ENCODE measurements at regions not wholly inside any gene's neighbourhood (a gene's known extent, or its start where the extent isn't known, plus 50 kb on each side); places are given as distances from the start of the nearest gene placed in this dataset.

DNA sequence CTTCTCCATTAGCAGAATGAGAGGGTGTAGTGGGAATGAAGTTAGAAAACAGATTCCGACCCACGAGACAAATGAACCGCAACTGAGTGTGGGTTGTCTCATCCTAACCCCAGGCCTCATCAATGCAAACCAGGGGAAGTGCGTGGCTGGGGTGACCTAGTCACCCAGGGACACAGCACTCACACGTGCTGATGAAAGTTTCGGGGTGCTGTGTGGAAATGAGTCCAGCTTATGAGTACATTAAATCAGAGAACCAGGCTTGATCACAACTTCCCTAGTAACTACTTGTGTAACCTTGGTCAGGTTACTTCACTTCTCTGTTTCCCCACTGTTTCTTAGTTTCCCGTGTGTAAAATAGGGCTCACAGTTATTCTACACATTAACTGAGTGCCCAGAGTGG lies 95.4 kb upstream of the CDKN3 start:
- no peak for DNase-seq (ENCODE audit: low read depth in 2 of 3, low spot score in 2 of 3)

- DNase-seq (ENCODE audit: low read depth in 2 of 3, low spot score in 2 of 3) = no peak
Measured at GRCh38 chr14:54306806-54307205, 90.0 kb upstream of the CDKN3 start.

GRCh38 chr14:54309615-54310014 lies 87.2 kb upstream of the CDKN3 start:
- no peak for DNase-seq (ENCODE audit: low read depth in 2 of 3, low spot score in 2 of 3)

DNA sequence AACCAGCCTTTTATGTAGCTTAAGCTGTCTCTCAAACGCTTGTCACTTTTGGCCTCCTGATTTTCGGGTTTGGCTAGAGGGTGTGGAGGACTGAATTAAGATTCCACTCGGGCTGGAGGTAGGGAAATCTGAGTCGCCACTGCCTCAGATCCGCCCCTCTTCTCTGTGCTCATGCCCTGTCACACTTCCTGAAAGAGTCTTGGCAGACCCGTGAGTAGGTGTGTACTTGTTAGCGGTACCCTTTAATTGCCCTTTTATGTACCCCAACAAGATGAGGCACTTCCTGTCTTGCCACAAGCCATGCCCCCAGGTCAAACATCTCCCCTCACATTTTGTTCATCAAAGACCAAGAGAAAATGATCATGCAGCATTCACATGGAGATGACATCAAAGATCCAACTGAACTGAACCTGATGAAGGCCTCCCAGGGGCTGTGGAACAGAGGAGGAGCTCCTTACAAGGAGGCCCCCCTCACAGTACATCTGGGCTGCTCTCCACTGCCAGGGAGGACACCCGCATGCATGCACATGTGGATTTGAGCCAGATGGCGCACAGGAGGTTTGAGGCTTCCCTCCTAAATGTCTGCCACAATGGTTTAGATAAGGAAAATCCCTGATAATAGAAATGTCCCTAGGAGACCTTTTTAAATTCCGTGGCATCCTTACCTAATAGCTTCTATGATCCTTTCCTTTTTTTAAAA lies 86.5 kb upstream of the CDKN3 start:
- DNase-seq (ENCODE audit: low read depth in 2 of 3, low spot score in 2 of 3) = no peak

GRCh38 chr14:54310851-54311228 lies 86.0 kb upstream of the CDKN3 start:
- no peak for DNase-seq (ENCODE audit: low read depth in 2 of 3, low spot score in 2 of 3)

GRCh38 chr14:54312166-54312801 lies 84.5 kb upstream of the CDKN3 start:
- no peak for DNase-seq (ENCODE audit: low read depth in 2 of 3, low spot score in 2 of 3)

DNA sequence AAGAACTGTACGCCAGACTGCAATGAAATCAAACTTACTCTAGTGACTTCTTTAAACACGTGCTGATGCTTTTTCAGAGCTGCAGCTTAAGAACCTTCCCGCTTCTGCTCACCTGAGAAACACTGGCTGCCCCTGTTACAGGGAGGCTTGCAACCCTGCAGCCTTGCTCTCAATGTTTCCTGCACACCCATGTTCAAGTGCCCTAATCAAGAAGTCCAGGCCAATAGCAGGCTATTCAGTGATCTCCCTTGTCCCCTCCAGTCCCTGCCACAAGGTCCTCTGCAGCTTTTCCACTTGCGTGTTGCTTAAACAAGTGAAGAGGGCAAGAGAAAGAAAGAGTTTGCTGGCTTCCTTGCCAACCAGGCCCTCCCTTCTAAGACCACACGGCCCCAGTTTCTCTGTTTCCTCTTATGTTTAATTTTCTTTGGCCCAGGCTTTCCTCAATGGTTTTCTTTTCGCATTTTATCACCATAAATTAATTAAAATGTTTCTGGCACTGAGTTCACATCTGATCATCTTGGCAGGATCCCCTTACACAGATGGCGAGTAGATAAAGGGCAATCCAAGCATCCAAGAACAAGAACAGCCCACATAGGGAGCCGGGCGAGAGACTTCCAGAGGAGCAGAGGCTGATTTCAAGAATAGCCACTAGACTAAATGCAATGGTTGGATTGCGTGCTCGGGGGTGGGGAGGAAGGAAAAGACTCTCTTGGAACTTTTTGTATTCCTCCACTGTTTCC lies 82.3 kb upstream of the CDKN3 start:
- no peak for DNase-seq (ENCODE audit: low read depth in 2 of 3, low spot score in 2 of 3)

- no peak for DNase-seq (ENCODE audit: low read depth in 2 of 3, low spot score in 2 of 3)
Measured at GRCh38 chr14:54316652-54317051, 80.2 kb upstream of the CDKN3 start.

DNA sequence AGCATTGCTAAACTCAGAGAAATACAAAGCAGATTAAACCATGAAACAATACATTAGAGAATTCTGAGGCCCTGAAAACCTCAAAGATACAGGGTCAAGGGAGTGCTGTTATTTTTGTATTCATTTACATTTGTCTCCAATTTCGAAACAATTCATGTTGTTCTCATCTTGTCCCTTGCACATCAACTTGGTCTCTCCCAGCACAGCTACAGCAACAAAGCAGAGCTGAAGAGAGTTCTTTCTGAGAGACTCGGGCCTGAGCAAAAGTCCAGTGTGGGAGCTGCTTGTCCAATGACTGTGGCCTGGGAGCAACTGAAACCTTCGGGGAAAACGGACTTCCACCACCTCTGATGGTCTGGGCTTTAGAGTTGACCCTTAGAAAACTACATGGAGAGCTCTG lies 79.4 kb upstream of the CDKN3 start:
- DNase-seq (ENCODE audit: low read depth in 2 of 3, low spot score in 2 of 3) = no peak

GRCh38 chr14:54322246-54322645 lies 74.6 kb upstream of the CDKN3 start:
- DNase-seq (ENCODE audit: low read depth in 2 of 3, low spot score in 2 of 3) = no peak

DNA sequence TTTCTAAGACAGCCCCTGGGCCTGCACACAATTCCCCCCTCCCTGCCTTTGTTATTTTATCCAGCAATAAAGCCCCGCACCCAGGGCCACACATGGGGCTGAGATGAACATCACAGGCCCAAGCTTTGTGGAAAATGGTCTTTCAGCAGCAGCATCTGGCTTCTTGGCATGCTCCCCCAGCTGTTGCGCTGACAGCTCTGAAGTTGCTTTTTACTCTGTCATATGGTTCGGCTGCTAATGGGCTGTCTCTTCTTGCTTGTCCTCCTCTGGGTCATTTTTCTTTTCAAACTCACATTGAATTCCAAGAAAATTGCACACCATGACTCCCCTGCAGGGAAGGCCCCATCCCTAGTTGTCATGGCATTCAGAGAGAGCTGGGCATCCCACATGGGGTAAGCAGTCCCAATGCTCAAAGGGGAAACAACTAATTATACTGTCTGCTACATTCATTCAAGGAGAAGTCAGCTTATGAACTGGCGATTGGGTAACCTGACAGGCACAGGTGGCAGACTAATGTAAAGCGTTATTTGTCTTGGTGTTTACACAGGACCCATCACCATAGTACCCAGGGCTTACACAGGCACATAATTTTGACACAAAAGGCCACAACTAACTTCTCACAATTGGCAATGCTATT lies 74.0 kb upstream of the CDKN3 start:
- DNase-seq (ENCODE audit: low read depth in 2 of 3, low spot score in 2 of 3) = no peak

DNA sequence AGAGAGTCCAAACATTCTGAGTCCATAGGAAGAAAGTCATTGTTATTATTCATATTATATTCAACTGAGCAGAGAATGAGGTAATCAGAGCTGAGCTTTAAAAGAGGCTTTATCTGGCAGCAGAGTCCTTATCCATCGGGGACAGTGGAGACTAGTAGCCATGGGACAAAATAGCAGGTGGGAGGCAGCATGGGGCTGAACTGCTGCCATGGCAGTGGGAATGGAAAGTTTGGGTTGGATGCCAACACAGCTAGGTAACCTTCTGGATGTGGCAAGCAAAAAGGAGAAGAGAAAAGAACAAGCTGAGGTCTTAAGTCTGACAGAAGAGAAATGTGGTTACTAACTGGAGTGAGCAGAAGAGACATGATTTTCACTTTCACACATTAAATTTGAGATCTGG lies 71.0 kb upstream of the CDKN3 start:
- no peak for DNase-seq (ENCODE audit: low read depth in 2 of 3, low spot score in 2 of 3)

DNA sequence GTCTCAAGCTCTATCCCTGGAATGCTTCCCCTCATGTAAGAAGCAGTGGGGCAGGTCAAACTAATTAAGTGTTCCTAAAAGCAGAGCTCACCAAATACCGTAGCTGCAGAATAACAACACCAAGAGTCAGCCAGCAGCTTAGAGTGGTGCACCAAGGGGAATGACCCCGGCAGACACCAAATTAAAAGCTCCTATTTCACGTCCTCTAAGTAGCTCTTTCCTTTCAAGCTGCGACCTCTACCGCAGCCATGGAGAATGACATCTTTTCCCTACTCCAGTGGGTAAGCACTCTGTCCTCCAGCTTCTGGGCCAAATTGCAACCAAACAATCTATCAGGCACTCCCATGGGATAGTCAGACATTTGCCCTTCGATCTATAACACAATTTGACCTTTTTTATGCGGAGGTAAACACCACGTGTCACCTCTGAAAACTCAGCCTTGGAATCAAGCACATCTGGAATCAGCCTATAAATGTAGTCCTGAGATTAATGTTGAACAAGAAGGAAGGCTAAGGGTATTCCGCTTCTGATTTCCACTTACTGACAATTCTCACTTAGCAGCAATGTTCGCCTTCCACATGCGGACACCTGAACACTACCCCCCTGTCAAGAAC lies 67.6 kb upstream of the CDKN3 start:
- peak in 2 of 3 donors; percentile 28 to 57 for DNase-seq (ENCODE audit: low read depth in 2 of 3, low spot score in 2 of 3)

- DNase-seq (ENCODE audit: low read depth in 2 of 3, low spot score in 2 of 3) = no peak
Measured at GRCh38 chr14:54330876-54331275, 65.9 kb upstream of the CDKN3 start.

DNA sequence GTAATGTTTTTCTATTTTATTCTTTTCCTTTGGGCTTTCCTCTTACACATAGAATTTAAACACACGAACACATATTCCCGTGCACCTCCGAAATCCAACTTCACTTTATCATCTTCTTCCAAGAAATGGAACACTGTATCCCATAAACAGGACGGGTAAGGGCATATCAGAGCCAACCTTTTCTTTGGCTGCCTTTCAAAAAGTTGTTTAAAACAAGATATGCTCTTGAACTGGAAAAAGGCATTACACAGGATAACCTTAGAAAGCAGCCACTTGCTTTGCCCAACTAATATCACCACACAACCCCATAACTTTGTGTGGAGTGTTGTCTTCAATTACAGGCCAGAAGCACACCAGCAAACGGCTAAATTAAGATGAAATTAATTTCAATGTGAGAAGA lies 65.3 kb upstream of the CDKN3 start:
- no peak for DNase-seq (ENCODE audit: low read depth in 2 of 3, low spot score in 2 of 3)

DNA sequence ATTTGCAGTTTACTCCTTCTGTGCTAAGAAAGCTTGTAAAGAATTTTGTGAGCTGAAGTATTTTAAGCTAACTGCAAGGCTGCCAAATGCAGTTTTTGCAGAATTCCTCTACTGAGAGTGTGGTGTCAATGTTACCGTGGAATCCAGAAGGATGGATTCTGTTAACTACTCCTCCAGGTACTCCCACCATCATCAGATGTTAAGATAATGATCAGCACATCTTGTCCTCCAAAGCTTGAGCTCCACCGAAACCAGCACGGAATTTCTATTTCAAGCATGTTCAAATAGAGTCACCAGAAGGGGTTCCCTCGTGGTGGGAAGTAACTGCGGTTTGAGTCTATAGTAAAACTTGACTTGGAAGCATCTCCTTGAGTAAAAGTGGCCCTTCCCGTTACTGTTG lies 64.3 kb upstream of the CDKN3 start:
- no peak for DNase-seq (ENCODE audit: low read depth in 2 of 3, low spot score in 2 of 3)

DNA sequence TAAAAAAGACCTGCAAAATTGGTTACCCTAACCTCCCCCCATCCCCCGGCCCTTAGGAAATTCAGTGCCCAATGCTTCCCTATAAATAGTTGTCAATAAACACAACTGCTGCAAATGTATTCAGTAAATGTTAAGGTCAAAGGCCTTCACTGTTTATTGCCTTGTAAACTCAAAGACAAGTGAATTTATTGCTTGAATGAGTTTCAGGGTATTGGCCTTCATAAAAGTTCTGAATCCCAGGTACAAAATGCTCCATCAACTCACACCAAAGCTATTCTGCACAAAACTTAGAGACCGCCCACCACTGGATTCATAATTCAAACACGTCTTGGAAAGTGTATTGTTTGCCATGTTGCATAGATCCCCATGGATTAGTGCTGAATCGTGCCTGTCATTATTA lies 63.3 kb upstream of the CDKN3 start:
- DNase-seq (ENCODE audit: low read depth in 2 of 3, low spot score in 2 of 3) = no peak

- no peak for DNase-seq (ENCODE audit: low read depth in 2 of 3, low spot score in 2 of 3)
Measured at GRCh38 chr14:54335569-54336155, 61.1 kb upstream of the CDKN3 start.

GRCh38 chr14:54337314-54337713 lies 59.5 kb upstream of the CDKN3 start:
- DNase-seq (ENCODE audit: low read depth in 2 of 3, low spot score in 2 of 3) = no peak

GRCh38 chr14:54338696-54339317 lies 58.0 kb upstream of the CDKN3 start:
- peak in 1 of 3 donors; percentile 22 for DNase-seq (ENCODE audit: low read depth in 2 of 3, low spot score in 2 of 3)

Data from hematopoietic multipotent progenitor cell (in vitro differentiated cells).